ENCODE measurements at regions not wholly inside any gene's neighbourhood (a gene's known extent, or its start where the extent isn't known, plus 50 kb on each side); places are given as distances from the start of the nearest gene placed in this dataset.

DNA sequence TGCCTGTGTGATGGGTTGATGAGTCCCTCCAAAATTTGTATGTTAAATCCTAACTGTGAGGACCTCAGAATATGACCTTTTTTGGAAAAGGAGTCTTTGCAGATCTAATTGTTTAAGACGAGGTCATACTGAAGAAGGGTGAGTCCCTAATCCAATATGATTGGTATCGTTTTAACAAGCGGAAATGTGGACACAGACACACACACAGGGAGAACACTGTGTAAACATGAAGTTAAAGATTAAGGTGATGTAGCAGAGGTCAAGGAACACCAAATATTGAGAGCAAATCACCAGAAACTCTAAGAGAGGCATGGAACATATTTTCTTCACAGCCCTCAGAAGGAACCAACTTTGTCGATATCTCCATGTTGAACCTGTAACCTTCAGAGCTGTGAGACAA lies 1106.7 kb downstream of the SLC6A15 start:
- Histone ChIP-seq H3K27me3 (ENCODE audit: control insufficient read depth, insufficient read depth, low read length) (no peaks in the 10 kb centered on the region), H3K9me3 (ENCODE audit: control insufficient read depth, insufficient read depth, low read length) (no peaks in the 10 kb centered on the region), H3K27ac (ENCODE audit: low read length) (no peak overlapping the region), H3K4me1 (ENCODE audit: control insufficient read depth, insufficient read depth, low read length) (no peaks in the 10 kb centered on the region), H3K4me3 (ENCODE audit: low read length) (no peak overlapping the region), H3K36me3 (ENCODE audit: control insufficient read depth, insufficient read depth, low read length) (no peaks in the 10 kb centered on the region)
- Mint-ChIP-seq H3K36me3 (no peaks in the 10 kb centered on the region), H3K4me3 (no peak overlapping the region), H3K4me1 (no peaks in the 10 kb centered on the region), H3K27me3 (ENCODE audit: low read depth in 2 of 2) (no peaks in the 10 kb centered on the region), H3K27ac (no peak overlapping the region), H3K9me3 (peaks cover 7 to 9% of the 10 kb centered on the region in 2 donors)
- TF ChIP-seq, protein P1, sequence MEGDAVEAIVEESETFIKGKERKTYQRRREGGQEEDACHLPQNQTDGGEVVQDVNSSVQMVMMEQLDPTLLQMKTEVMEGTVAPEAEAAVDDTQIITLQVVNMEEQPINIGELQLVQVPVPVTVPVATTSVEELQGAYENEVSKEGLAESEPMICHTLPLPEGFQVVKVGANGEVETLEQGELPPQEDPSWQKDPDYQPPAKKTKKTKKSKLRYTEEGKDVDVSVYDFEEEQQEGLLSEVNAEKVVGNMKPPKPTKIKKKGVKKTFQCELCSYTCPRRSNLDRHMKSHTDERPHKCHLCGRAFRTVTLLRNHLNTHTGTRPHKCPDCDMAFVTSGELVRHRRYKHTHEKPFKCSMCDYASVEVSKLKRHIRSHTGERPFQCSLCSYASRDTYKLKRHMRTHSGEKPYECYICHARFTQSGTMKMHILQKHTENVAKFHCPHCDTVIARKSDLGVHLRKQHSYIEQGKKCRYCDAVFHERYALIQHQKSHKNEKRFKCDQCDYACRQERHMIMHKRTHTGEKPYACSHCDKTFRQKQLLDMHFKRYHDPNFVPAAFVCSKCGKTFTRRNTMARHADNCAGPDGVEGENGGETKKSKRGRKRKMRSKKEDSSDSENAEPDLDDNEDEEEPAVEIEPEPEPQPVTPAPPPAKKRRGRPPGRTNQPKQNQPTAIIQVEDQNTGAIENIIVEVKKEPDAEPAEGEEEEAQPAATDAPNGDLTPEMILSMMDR (IDR thresholded peaks at IDR 0.05): no peak
- ATAC-seq (no peak), DNase-seq (no peak)
- 88% methylated on average over 4 of the region's 4 CpGs for WGBS (ENCODE audit: insufficient coverage)
- intact Hi-C loops (cut with micrococcal nuclease): no loop called here

DNA sequence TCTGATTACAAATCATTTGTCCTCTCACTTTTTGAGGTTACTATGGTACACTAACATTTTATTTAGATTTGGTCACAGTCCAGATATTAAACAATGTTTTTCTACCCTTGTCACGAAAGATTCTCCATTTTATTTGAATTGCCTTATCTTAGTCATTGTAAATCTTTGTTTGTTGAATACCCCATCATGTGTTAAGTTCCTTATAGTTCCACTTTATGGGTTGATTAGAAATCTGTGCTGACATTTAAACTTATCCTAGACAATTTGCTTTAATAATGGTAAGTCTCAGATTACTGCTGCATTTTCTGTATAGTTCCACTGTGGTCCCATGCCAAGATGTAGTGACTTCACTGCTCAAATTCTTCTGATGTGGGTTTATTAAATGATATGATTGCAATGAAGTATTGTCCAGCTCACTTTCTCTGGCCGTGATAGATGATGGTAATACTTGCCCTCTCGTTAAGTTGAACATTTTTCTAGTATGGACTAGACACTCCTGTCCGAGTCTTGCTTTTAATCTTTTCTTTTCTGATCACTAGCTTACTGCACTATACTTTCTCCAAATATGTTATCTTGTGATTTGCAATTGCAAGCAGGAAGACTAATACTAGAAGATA lies 1107.3 kb downstream of the SLC6A15 start:
- no peaks in the 10 kb centered on the region for H3K36me3 ChIP-seq (ENCODE audit: control insufficient read depth, insufficient read depth, low read length)
- WGBS (ENCODE audit: insufficient coverage): 88% methylated on average over 2 of the region's 4 CpGs
- TF ChIP-seq, protein P1 (IDR thresholded peaks at IDR 0.05): no peak
- peaks cover 7 to 11% of the 10 kb centered on the region in 2 donors for H3K9me3 Mint-ChIP-seq
- ATAC-seq (no peak), DNase-seq (no peak)
- no peaks in the 10 kb centered on the region for H3K27me3 Mint-ChIP-seq (ENCODE audit: low read depth in 2 of 2)
- H3K4me3 ChIP-seq (ENCODE audit: low read length): no peak overlapping the region
- intact Hi-C loops (cut with micrococcal nuclease): no loop called here
- H3K9me3 ChIP-seq (ENCODE audit: control insufficient read depth, insufficient read depth, low read length): no peaks in the 10 kb centered on the region
- no peaks in the 10 kb centered on the region for H3K4me1 ChIP-seq (ENCODE audit: control insufficient read depth, insufficient read depth, low read length)
- no peak overlapping the region for H3K27ac Mint-ChIP-seq
- no peaks in the 10 kb centered on the region for H3K36me3 Mint-ChIP-seq
- no peak overlapping the region for H3K4me3 Mint-ChIP-seq
- H3K4me1 Mint-ChIP-seq: no peaks in the 10 kb centered on the region
- no peak overlapping the region for H3K27ac ChIP-seq (ENCODE audit: low read length)
- no peaks in the 10 kb centered on the region for H3K27me3 ChIP-seq (ENCODE audit: control insufficient read depth, insufficient read depth, low read length)

DNA sequence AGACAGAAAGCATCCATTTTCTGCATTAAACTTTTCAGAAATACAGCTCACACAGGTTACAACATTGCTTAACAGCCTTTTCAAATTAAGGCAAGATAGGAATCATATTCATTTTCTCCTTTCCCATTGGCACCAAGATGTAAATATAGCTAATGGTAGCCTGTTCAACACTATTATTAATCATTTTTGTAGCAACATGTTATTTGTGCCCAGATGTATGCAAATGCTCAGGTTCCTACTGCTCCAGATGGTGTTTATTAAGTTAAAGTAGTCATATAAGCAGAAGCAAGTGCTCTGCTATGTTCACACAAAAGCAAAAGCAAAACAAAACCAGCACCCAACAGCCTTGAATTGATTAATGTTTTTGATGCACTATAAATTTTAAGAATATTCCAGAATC lies 1110.6 kb downstream of the SLC6A15 start:
- Mint-ChIP-seq H3K4me1 (no peaks in the 10 kb centered on the region), H3K27ac (no peak overlapping the region), H3K27me3 (ENCODE audit: low read depth in 2 of 2) (no peaks in the 10 kb centered on the region), H3K36me3 (no peaks in the 10 kb centered on the region), H3K9me3 (peaks cover 12 to 19% of the 10 kb centered on the region in 2 donors), H3K4me3 (no peak overlapping the region)
- Histone ChIP-seq H3K27me3 (ENCODE audit: control insufficient read depth, insufficient read depth, low read length) (no peaks in the 10 kb centered on the region), H3K9me3 (ENCODE audit: control insufficient read depth, insufficient read depth, low read length) (no peaks in the 10 kb centered on the region), H3K4me1 (ENCODE audit: control insufficient read depth, insufficient read depth, low read length) (no peaks in the 10 kb centered on the region), H3K4me3 (ENCODE audit: low read length) (no peak overlapping the region), H3K36me3 (ENCODE audit: control insufficient read depth, insufficient read depth, low read length) (no peaks in the 10 kb centered on the region), H3K27ac (ENCODE audit: low read length) (no peak overlapping the region)
- TF ChIP-seq, protein P1 (IDR thresholded peaks at IDR 0.05): no peak
- DNase-seq: no peak
- intact Hi-C loops (cut with micrococcal nuclease): no loop called here
- ATAC-seq: no peak

GRCh38 chr12:83800022-83800421 lies 1112.6 kb downstream of the SLC6A15 start:
- H3K9me3 Mint-ChIP-seq: peaks cover 7 to 14% of the 10 kb centered on the region in 2 donors
- TF ChIP-seq, protein P1 (IDR thresholded peaks at IDR 0.05): no peak
- no peaks in the 10 kb centered on the region for H3K9me3 ChIP-seq (ENCODE audit: control insufficient read depth, insufficient read depth, low read length)
- no peak overlapping the region for H3K27ac ChIP-seq (ENCODE audit: low read length)
- no peaks in the 10 kb centered on the region for H3K36me3 ChIP-seq (ENCODE audit: control insufficient read depth, insufficient read depth, low read length)
- H3K4me1 Mint-ChIP-seq: no peaks in the 10 kb centered on the region
- no peaks in the 10 kb centered on the region for H3K36me3 Mint-ChIP-seq
- WGBS (ENCODE audit: insufficient coverage): 93% methylated on average over 2 of the region's 2 CpGs
- H3K4me1 ChIP-seq (ENCODE audit: control insufficient read depth, insufficient read depth, low read length): no peaks in the 10 kb centered on the region
- ATAC-seq (no peak), DNase-seq (no peak)
- H3K27me3 ChIP-seq (ENCODE audit: control insufficient read depth, insufficient read depth, low read length): no peaks in the 10 kb centered on the region
- H3K27me3 Mint-ChIP-seq (ENCODE audit: low read depth in 2 of 2): no peaks in the 10 kb centered on the region
- intact Hi-C loops (cut with micrococcal nuclease): no loop called here
- no peak overlapping the region for H3K4me3 Mint-ChIP-seq
- no peak overlapping the region for H3K4me3 ChIP-seq (ENCODE audit: low read length)
- no peak overlapping the region for H3K27ac Mint-ChIP-seq

Measured in natural killer cell (primary cell).